Liver (tissue), 3 donors: ENCODE measurements at regions not wholly inside any gene's neighbourhood (a gene's known extent, or its start where the extent isn't known, plus 50 kb on each side); places are given as distances from the start of the nearest gene placed in this dataset.

Experiments used
- ATF3 ChIP-seq: IDR thresholded peaks from 2 replicates; pipeline ENCODE4 v1.6.1; 2016; ENCODE audit warnings: antibody characterized with exemption
- CTCF ChIP-seq: fragments of 150-350 bp; IDR thresholded peaks from 2 replicates; pipeline ENCODE4 v1.5.1; 2017; ENCODE audit warnings: improper control_type of control experiment, low read depth, low read length; ENCODE audit not compliant: missing input control
- EGR1 ChIP-seq, 2 donors: IDR thresholded peaks; 2 replicates each; pipeline ENCODE4 v1.6.1; 2016 to 2018; ENCODE audit warnings: antibody characterized with exemption in 2 of 2, low read depth in 2 of 2
- GABPA ChIP-seq, 2 donors: IDR thresholded peaks in 1 of 2; conservative IDR thresholded peaks in 1 of 2; 2 replicates each; pipeline ENCODE4 v1.6.1; 2016; ENCODE audit warnings: antibody characterized with exemption in 2 of 2, mild to moderate bottlenecking in 1 of 2, moderate library complexity in 1 of 2
- MAX ChIP-seq: IDR thresholded peaks from 2 replicates; pipeline ENCODE4 v1.6.1; 2016; ENCODE audit warnings: antibody characterized with exemption
- NR2F2 ChIP-seq: IDR thresholded peaks from 2 replicates; pipeline ENCODE4 v1.6.1; 2016; ENCODE audit warnings: antibody characterized with exemption
- RAD21 ChIP-seq, 2 donors: IDR thresholded peaks; 2 replicates each; pipeline ENCODE4 v1.6.1; 2016; ENCODE audit warnings: antibody characterized with exemption in 2 of 2, mild to moderate bottlenecking in 2 of 2
- REST ChIP-seq: IDR thresholded peaks from 2 replicates; pipeline ENCODE4 v1.6.1; 2016; ENCODE audit warnings: antibody characterized with exemption, mild to moderate bottlenecking
- SP1 ChIP-seq: IDR thresholded peaks from 2 replicates; pipeline ENCODE4 v1.6.1; 2018; ENCODE audit warnings: antibody characterized with exemption, mild to moderate bottlenecking
- TAF1 ChIP-seq: conservative IDR thresholded peaks from 2 replicates; pipeline ENCODE4 v1.6.1; 2016; ENCODE audit warnings: antibody characterized with exemption, mild to moderate bottlenecking
- YY1 ChIP-seq: IDR thresholded peaks from 2 replicates; pipeline ENCODE4 v1.6.1; 2016; ENCODE audit warnings: antibody characterized with exemption, mild to moderate bottlenecking
- ZBTB33 ChIP-seq: IDR thresholded peaks from 2 replicates; pipeline ENCODE4 v1.6.1; 2016; ENCODE audit warnings: antibody characterized with exemption
- donor health status: healthy.
- donor health status: healthy.

- TF ChIP-seq RAD21 (IDR thresholded peaks at IDR 0.05) (no peak), CTCF (no peak), GABPA (IDR thresholded peaks at IDR 0.05 in 1 of 2, conservative IDR thresholded peaks at IDR 0.05 in 1 of 2) (no peak), EGR1 (IDR thresholded peaks at IDR 0.05; ENCODE audit: low read depth in 2 of 2) (no peak), SP1 (no peak), REST (no peak), ZBTB33 (no peak), YY1 (no peak), TAF1 (no peak), ATF3 (no peak), NR2F2 (no peak), MAX (no peak)
These were observed 149.5 kb upstream of the SALL3 start for GRCh38 chr18:78830161-78830560.
